ENCODE measurements at regions not wholly inside any gene's neighbourhood (a gene's known extent, or its start where the extent isn't known, plus 50 kb on each side); places are given as distances from the start of the nearest gene placed in this dataset.
A peak's percentile ranks its signal among the peaks of the same experiment; 100 is the strongest.

GRCh38 chr4:15368856-15369255 is 59.0 kb upstream of the C1QTNF7 start:
- peak; percentile 53 for DNase-seq (ENCODE audit: low read depth)

- no peak for DNase-seq (ENCODE audit: low read depth)
These were observed 57.5 kb upstream of the C1QTNF7 start for GRCh38 chr4:15370296-15370695.

GRCh38 chr4:15373363-15373762 is 54.5 kb upstream of the C1QTNF7 start:
- DNase-seq (ENCODE audit: low read depth): peak; percentile 41

- no peak for DNase-seq (ENCODE audit: low read depth)
These were observed 53.2 kb upstream of the C1QTNF7 start for GRCh38 chr4:15374656-15375055.

GRCh38 chr4:15375667-15376066 is 52.2 kb upstream of the C1QTNF7 start:
- no peak for DNase-seq (ENCODE audit: low read depth)

- no peak for DNase-seq (ENCODE audit: low read depth)
These were observed 51.7 kb upstream of the C1QTNF7 start for GRCh38 chr4:15376145-15376544.

GRCh38 chr4:15376594-15376993 is 51.2 kb upstream of the C1QTNF7 start:
- DNase-seq (ENCODE audit: low read depth): no peak

All from Daoy (cell line).